ENCODE measurements at regions not wholly inside any gene's neighbourhood (a gene's known extent, or its start where the extent isn't known, plus 50 kb on each side); places are given as distances from the start of the nearest gene placed in this dataset.

DNA sequence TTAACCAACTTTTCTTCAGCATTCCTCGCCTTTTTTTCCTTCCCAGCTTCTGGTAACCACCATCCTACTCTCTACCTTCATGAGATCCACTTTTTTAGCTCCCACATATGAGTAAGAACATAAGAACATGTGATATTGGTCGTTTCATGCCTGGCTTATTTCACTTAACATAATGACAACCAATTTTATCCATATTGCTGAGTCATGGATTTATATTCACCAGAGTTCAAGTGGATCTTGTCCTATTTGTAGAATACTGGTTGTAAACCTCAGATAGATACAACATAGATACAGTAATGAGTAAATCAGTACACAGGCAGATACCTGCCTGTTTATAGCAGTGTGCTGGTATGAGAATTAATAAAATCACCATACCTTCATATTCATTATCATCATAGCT is 412.0 kb upstream of the RBMS3 start:
- intact Hi-C loops (cut with micrococcal nuclease), result no loop called here
- no peaks in the 10 kb centered on the region for H3K4me1 Mint-ChIP-seq (ENCODE audit: low read depth)
- H3K27me3 Mint-ChIP-seq, result no peaks in the 10 kb centered on the region
- no peaks in the 10 kb centered on the region for H3K36me3 Mint-ChIP-seq (ENCODE audit: low read depth)
- no peak overlapping the region for H3K27ac Mint-ChIP-seq
- H3K9me3 Mint-ChIP-seq, result peaks cover 17% of the 10 kb centered on the region
- no peak overlapping the region for H3K4me3 Mint-ChIP-seq

GRCh38 chr3:28877912-28878311 is 403.0 kb upstream of the RBMS3 start:
- H3K9me3 Mint-ChIP-seq, result peaks cover 37% of the 10 kb centered on the region

DNA sequence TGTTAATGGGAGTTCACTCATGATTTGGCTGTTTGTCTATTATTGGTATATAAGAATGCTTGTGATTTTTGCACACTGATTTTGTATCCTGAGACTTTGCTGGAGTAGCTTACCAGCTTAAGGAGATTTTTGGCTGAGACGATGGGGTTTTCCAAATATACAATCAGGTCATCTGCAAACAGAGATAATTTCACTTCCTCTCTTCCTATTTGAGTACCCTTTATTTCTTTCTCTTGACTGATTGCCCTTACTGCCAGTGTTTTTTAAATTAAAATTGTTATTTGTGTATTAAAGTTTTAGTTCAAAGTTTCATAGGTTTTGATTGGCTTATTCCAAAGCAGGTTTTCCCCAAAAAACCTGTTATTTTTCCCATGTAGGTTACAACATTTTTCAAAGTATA is 390.5 kb upstream of the RBMS3 start:
- Mint-ChIP-seq H3K4me1 (ENCODE audit: low read depth) (no peaks in the 10 kb centered on the region), H3K27me3 (no peaks in the 10 kb centered on the region), H3K9me3 (no peaks in the 10 kb centered on the region), H3K4me3 (no peak overlapping the region), H3K27ac (no peak overlapping the region), H3K36me3 (ENCODE audit: low read depth) (no peaks in the 10 kb centered on the region)
- intact Hi-C loops (cut with micrococcal nuclease), result no loop called here

More at GRCh38 chr3:28877912-28878311, 403.0 kb upstream of the RBMS3 start:
- H3K4me1 Mint-ChIP-seq (ENCODE audit: low read depth), result no peaks in the 10 kb centered on the region
- intact Hi-C loops (cut with micrococcal nuclease), result no loop called here
- no peaks in the 10 kb centered on the region for H3K27me3 Mint-ChIP-seq
- H3K36me3 Mint-ChIP-seq (ENCODE audit: low read depth), result no peaks in the 10 kb centered on the region
- no peak overlapping the region for H3K4me3 Mint-ChIP-seq
- no peak overlapping the region for H3K27ac Mint-ChIP-seq

DNA sequence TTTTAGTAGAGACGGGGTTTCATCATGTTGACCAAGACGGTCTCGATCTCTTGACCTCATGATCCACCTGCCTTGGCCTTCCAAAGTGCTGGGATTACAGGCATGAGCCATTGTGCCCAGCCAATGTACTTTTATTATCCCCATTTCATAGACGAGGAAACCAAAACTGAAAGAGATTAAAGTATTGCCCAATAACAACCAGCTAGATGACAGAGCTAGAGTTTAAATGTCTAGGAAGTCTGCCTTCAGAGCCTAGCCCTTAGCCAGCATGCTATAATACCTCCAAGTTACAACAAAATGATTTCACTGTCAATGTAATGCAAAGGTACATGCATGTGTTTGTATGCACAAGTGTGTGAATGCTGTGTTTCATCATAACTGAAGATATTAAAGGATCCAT is 389.4 kb upstream of the RBMS3 start:
- no peak overlapping the region for H3K4me3 Mint-ChIP-seq
- H3K9me3 Mint-ChIP-seq, result no peaks in the 10 kb centered on the region
- H3K4me1 Mint-ChIP-seq (ENCODE audit: low read depth), result no peaks in the 10 kb centered on the region
- H3K27ac Mint-ChIP-seq, result no peak overlapping the region
- intact Hi-C loops (cut with micrococcal nuclease), result no loop called here
- H3K27me3 Mint-ChIP-seq, result no peaks in the 10 kb centered on the region
- no peaks in the 10 kb centered on the region for H3K36me3 Mint-ChIP-seq (ENCODE audit: low read depth)

- H3K27me3 Mint-ChIP-seq, result no peaks in the 10 kb centered on the region
- H3K4me1 Mint-ChIP-seq (ENCODE audit: low read depth), result no peaks in the 10 kb centered on the region
- intact Hi-C loops (cut with micrococcal nuclease), result no loop called here
- H3K9me3 Mint-ChIP-seq, result peaks cover 21% of the 10 kb centered on the region
- H3K4me3 Mint-ChIP-seq, result no peak overlapping the region
- no peaks in the 10 kb centered on the region for H3K36me3 Mint-ChIP-seq (ENCODE audit: low read depth)
- no peak overlapping the region for H3K27ac Mint-ChIP-seq
Observed at GRCh38 chr3:28900301-28900700, 380.6 kb upstream of the RBMS3 start.

DNA sequence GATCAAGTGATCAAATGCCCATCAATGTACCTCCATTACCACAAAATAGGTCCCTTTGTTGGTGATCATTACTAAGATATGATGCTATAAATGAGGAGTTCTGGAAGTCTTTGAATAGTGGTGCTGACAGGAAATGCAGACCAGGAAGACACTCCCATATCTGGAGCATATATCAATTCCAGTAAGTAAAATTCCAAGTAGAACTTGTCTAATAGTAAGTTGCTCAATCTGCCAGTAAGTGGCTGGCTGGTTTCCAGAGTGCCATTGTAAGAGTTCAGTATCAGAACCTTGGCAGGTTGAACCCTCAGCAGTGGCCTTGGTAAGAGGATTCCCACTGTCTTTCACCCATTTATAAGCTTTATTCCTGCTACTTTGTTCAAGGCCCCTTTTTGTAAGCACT is 379.9 kb upstream of the RBMS3 start:
- Mint-ChIP-seq H3K4me1 (ENCODE audit: low read depth) (no peaks in the 10 kb centered on the region), H3K4me3 (no peak overlapping the region), H3K36me3 (ENCODE audit: low read depth) (no peaks in the 10 kb centered on the region), H3K27me3 (no peaks in the 10 kb centered on the region), H3K27ac (no peak overlapping the region), H3K9me3 (peaks cover 21% of the 10 kb centered on the region)
- intact Hi-C loops (cut with micrococcal nuclease), result no loop called here

- intact Hi-C loops (cut with micrococcal nuclease), result no loop called here
- no peaks in the 10 kb centered on the region for H3K4me1 Mint-ChIP-seq (ENCODE audit: low read depth)
Observed at GRCh38 chr3:28903171-28903601, 377.7 kb upstream of the RBMS3 start.

GRCh38 chr3:28905798-28906197 is 375.1 kb upstream of the RBMS3 start:
- Mint-ChIP-seq H3K27ac (no peak overlapping the region), H3K4me3 (no peak overlapping the region), H3K9me3 (peaks cover 30% of the 10 kb centered on the region), H3K4me1 (ENCODE audit: low read depth) (no peaks in the 10 kb centered on the region), H3K27me3 (no peaks in the 10 kb centered on the region), H3K36me3 (ENCODE audit: low read depth) (no peaks in the 10 kb centered on the region)
- intact Hi-C loops (cut with micrococcal nuclease), result no loop called here

More at GRCh38 chr3:28903171-28903601, 377.7 kb upstream of the RBMS3 start:
- H3K27ac Mint-ChIP-seq, result no peak overlapping the region
- no peak overlapping the region for H3K4me3 Mint-ChIP-seq
- H3K9me3 Mint-ChIP-seq, result peaks cover 21% of the 10 kb centered on the region
- H3K36me3 Mint-ChIP-seq (ENCODE audit: low read depth), result no peaks in the 10 kb centered on the region
- H3K27me3 Mint-ChIP-seq, result no peaks in the 10 kb centered on the region

DNA sequence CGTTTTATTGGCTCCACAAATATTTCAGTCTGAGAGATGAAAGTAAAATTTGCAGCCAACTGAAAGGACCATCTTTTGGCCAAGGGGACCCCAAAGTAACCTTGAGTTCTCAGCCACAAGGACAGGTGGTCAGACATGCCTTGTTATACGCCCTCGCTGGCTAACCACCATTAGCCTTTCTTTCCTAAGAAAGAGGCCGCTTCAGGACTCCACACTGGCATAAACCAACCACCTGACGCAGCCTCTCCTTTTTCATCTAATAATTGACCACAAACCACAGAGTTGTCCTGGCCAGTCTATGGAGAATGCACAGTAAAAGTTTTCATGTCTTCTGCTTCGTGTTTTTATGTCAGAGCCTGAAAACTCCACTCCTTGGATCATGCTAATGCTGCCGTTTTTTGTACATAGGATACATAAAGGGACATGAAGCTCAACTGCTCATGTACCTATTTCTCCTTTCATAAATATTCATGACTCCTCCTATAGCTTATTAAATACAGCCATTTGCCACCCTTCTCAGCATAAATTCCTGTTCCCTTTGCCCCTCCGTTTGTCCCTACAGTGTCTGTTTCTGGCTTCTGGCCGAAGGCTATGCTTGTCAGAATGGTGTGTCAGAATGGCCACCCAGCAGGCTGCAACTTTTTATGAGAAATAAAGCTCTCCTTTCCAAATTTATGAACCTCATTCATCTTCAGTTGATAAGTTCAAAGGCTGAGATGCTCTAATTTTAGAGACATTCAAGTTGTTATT is 374.1 kb upstream of the RBMS3 start:
- H3K36me3 Mint-ChIP-seq (ENCODE audit: low read depth), result no peaks in the 10 kb centered on the region
- H3K27ac Mint-ChIP-seq, result no peak overlapping the region

GRCh38 chr3:28907616-28908015 is 373.3 kb upstream of the RBMS3 start:
- H3K36me3 Mint-ChIP-seq (ENCODE audit: low read depth), result no peaks in the 10 kb centered on the region
- peaks cover 21% of the 10 kb centered on the region for H3K9me3 Mint-ChIP-seq
- no peaks in the 10 kb centered on the region for H3K27me3 Mint-ChIP-seq
- H3K27ac Mint-ChIP-seq, result no peak overlapping the region
- no peaks in the 10 kb centered on the region for H3K4me1 Mint-ChIP-seq (ENCODE audit: low read depth)
- no peak overlapping the region for H3K4me3 Mint-ChIP-seq
- intact Hi-C loops (cut with micrococcal nuclease), result no loop called here

More for the DNA sequence above, 374.1 kb upstream of the RBMS3 start:
- Mint-ChIP-seq H3K9me3 (peaks cover 21% of the 10 kb centered on the region), H3K4me3 (no peak overlapping the region), H3K27me3 (no peaks in the 10 kb centered on the region), H3K4me1 (ENCODE audit: low read depth) (no peaks in the 10 kb centered on the region)
- intact Hi-C loops (cut with micrococcal nuclease), result no loop called here

DNA sequence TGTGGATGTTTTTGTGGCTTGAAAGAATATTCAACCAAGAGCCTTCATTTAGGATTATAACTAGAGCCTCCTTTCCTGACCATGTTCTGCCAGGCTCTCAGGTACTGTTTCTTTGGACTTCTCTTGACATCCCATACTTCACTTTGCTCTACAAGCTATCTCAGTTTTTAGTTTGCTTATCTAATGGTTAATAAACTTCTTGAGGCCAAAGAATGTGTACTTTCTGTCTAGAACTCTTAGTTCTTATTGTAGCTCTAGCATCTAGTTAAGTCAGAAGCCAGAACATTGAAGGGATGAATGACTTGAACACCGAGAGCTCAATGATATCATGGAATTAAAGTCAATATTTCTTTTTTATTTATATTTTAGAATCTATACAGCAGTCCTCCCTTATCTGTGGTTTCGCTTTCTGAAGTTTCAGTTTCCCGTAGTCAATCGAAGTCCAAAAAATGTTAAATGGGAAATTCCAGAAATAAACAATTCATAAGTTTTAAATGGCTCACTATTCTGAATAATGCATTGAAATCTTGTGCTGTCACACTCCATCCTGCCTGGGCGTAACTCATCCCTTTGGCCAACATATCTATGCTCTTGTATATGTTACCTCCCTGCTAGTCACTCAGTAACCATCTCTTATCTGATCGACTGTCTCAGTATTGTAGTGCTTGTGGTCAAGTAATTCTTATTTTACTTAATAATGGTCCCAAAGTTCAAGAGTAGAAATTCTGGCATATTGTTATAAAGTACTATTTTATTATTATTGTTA is 368.6 kb upstream of the RBMS3 start:
- peaks cover 8% of the 10 kb centered on the region for H3K9me3 Mint-ChIP-seq
- intact Hi-C loops (cut with micrococcal nuclease), result no loop called here
- H3K27ac Mint-ChIP-seq, result no peak overlapping the region
- no peaks in the 10 kb centered on the region for H3K36me3 Mint-ChIP-seq (ENCODE audit: low read depth)
- no peak overlapping the region for H3K4me3 Mint-ChIP-seq
- H3K27me3 Mint-ChIP-seq, result peaks cover 2% of the 10 kb centered on the region
- no peaks in the 10 kb centered on the region for H3K4me1 Mint-ChIP-seq (ENCODE audit: low read depth)

GRCh38 chr3:28915741-28916500 is 364.9 kb upstream of the RBMS3 start:
- Mint-ChIP-seq H3K36me3 (ENCODE audit: low read depth) (no peaks in the 10 kb centered on the region), H3K4me1 (ENCODE audit: low read depth) (no peaks in the 10 kb centered on the region), H3K27me3 (peaks cover 2% of the 10 kb centered on the region), H3K4me3 (no peak overlapping the region), H3K9me3 (no peaks in the 10 kb centered on the region), H3K27ac (no peak overlapping the region)
- intact Hi-C loops (cut with micrococcal nuclease), result no loop called here

- Mint-ChIP-seq H3K4me3 (peak overlapping the region; percentile 47), H3K36me3 (ENCODE audit: low read depth) (no peaks in the 10 kb centered on the region), H3K4me1 (ENCODE audit: low read depth) (no peaks in the 10 kb centered on the region), H3K27ac (no peak overlapping the region), H3K9me3 (no peaks in the 10 kb centered on the region), H3K27me3 (peaks cover 2% of the 10 kb centered on the region)
- intact Hi-C loops (cut with micrococcal nuclease), result no loop called here
Observed at GRCh38 chr3:28916713-28917499, 364.0 kb upstream of the RBMS3 start.

All from dendritic cell treated with granulocyte-macrophage colony-stimulating factor and Interleukin-4, amounts not matched to agents 40 ng/mL and 50 ng/mL, for 4 days (primary cell).